HG03135 (cell line): ENCODE measurements at regions not wholly inside any gene's neighbourhood (a gene's known extent, or its start where the extent isn't known, plus 50 kb on each side); places are given as distances from the start of the nearest gene placed in this dataset.

Experiments used
- ATAC-seq: cut with Tn5 transposase; IDR thresholded peaks from one replicate; pipeline ENCODE4 v1.9.1; 2021; ENCODE audit warnings: mild to moderate bottlenecking, moderate library complexity; ENCODE audit not compliant: unreplicated experiment

- ATAC-seq, result no peak
Measured at GRCh38 chr4:32290102-32290501, 1569.9 kb downstream of the PCDH7 start.

- no peak for ATAC-seq
Measured at GRCh38 chr4:32318926-32319325, 1598.8 kb downstream of the PCDH7 start.

GRCh38 chr4:32321421-32321820, 1601.3 kb downstream of the PCDH7 start:
- ATAC-seq, result no peak

GRCh38 chr4:32334759-32335158, 1614.6 kb downstream of the PCDH7 start:
- no peak for ATAC-seq

DNA sequence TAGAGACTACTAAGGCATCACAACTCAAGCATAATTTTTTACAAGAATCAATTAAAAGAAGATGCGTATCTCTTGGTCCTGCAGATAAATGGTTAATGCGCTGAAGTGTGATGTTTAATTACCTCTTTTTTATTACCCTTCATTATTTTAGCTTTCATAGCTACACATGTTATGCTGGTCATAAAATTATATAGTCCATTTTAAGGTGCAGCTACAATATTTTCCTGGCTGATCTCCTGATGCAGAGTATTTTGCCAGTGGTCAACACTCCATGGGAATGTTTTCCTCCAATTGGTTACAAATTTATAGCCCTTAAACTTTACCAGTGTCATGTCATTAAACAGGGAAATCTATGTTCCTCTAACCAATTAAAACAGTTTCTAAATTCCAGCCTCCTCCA, 1617.2 kb downstream of the PCDH7 start:
- no peak for ATAC-seq

GRCh38 chr4:32340591-32340990, 1620.4 kb downstream of the PCDH7 start:
- no peak for ATAC-seq

GRCh38 chr4:32341342-32341741, 1621.2 kb downstream of the PCDH7 start:
- ATAC-seq, result no peak

- no peak for ATAC-seq
Measured at GRCh38 chr4:32342054-32342453, 1621.9 kb downstream of the PCDH7 start.

DNA sequence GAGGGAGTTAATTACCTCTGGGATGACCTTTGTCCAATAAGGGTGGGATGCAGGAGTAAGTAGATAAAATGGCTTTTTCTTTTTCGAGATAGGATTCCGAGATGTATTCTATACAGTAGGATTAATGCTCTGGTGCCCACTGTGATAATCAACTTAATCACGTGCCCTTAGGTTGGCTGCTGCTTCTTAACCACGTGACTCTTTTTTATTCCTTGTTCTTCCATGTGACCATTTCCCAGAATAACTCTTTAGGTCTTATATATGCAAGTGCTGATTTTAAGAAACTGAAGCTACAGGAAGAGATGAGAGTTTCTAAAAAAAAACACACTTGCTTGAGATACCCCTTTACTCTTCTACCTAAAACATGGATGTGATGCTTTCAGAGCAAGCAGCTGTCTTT, 1628.9 kb downstream of the PCDH7 start:
- ATAC-seq, result no peak

- ATAC-seq, result no peak
Measured at GRCh38 chr4:32374206-32374605, 1654.0 kb downstream of the PCDH7 start.

DNA sequence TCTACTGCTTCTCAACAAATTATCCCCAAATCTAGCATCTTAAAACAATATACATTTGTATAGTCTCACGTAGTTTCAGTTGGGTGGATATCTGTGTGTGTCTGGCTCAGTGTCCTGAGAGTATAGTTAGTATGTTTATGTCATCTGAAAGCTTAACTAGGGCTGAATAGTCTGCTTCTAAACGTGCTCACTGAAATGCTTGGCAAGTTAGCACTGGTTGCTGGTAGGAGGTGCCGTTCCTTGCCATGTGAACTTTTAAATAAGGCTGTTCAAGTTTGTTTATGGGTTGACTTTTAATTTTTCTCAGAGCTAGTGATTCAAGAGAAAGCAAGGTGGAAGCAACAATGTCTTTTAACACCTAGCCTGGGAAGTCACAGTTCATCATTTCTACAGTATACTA, 1673.6 kb downstream of the PCDH7 start:
- ATAC-seq, result no peak

GRCh38 chr4:32394255-32394654, 1674.1 kb downstream of the PCDH7 start:
- ATAC-seq, result no peak

- no peak for ATAC-seq
Measured at GRCh38 chr4:32396507-32397070, 1676.4 kb downstream of the PCDH7 start.

- no peak for ATAC-seq
Measured at GRCh38 chr4:32400870-32401269, 1680.7 kb downstream of the PCDH7 start.

GRCh38 chr4:32417113-32417704, 1697.0 kb downstream of the PCDH7 start:
- no peak for ATAC-seq

DNA sequence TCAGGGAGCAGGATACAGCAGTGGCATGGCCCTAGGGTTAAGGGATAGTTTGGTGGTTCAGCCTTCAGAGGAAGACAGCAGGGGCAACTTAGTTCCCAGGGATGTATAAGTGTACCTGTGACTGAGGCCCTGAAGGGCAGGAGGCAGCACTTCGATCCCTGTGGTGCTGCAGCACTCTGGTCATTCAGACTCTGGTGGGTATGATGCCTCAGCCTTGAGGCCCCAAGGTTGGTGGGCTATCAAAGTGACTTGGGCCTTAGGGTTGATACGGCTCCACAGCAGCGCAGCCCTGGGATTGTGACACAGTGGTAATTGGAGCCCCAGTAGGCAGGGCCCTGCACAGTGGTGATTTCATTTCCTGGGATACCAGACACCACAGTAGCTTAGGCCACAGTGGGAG, 1703.1 kb downstream of the PCDH7 start:
- no peak for ATAC-seq

GRCh38 chr4:32425243-32425642, 1705.1 kb downstream of the PCDH7 start:
- ATAC-seq, result no peak

GRCh38 chr4:32427566-32427965, 1707.4 kb downstream of the PCDH7 start:
- ATAC-seq, result no peak

GRCh38 chr4:32429151-32429550, 1709.0 kb downstream of the PCDH7 start:
- ATAC-seq, result no peak

DNA sequence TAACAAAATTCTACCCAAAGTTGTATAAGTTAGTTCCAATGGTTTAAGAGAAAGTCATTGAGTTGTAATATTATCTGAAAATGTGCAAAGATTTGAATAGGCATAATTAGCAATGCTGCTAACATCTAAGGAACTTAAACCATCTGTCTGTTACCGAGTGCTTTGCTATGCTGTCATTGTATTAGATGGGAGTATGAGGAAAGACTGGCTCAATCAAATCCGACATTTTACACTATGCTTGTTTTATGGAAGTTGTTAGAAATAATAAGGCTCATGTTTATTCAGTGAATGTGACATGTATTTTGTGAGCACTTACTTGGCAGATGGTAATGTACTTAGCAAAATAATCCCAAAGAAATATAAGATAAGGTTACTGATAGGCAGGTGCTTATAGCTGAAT, 1715.1 kb downstream of the PCDH7 start:
- ATAC-seq, result no peak

- ATAC-seq, result no peak
Measured at GRCh38 chr4:32436816-32437215, 1716.6 kb downstream of the PCDH7 start.

DNA sequence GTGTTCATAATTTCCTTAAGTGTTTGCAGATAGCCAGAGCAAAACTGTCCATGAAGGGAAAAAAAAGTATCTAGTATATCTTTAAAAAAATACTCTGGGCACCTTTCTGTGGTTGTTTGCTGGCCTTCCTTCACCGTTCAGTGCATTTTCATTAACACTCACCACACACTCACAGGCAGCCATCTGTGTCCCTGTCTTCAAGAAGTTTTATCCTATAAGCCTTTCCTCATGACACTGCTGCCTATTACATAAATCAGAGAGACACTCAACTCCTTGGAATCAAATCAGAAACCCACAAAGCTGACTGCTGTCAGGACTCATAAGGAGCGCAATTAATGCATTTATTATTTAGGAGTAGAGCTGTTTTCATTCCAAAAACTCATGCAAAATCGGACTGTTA, 1720.2 kb downstream of the PCDH7 start:
- no peak for ATAC-seq

DNA sequence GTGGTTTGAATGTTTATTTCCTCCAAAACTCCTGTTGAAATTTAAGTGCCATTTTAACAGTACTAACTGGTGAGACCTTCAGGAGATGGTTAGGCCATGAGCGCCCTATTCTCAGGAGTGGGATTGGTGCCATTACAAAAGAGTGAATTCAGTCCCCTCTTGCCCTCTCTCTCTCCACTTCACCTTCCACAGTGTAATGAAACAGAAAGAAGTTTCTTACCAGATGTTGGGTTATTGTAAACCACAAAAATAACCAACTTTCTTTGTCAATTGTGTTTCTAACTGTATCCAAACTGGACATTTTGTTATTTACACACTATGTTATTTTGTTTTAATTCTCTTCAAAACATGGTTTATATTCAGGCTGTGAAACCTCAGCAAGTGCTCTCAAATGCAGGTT, 1734.3 kb downstream of the PCDH7 start:
- no peak for ATAC-seq
